HEK293T (cell line): ENCODE measurements at regions not wholly inside any gene's neighbourhood (a gene's known extent, or its start where the extent isn't known, plus 50 kb on each side); places are given as distances from the start of the nearest gene placed in this dataset.

Source experiments
- ARNT ChIP-seq: fragments of 450-650 bp; IDR thresholded peaks from 2 replicates; pipeline ENCODE4 v1.6.1; 2017; ENCODE audit warnings: mild to moderate bottlenecking
- BHLHE40 ChIP-seq: fragments of 450-650 bp; IDR thresholded peaks from 2 replicates; pipeline ENCODE4 v1.6.1; 2016; ENCODE audit warnings: mild to moderate bottlenecking, moderate library complexity, borderline replicate concordance
- ELF4 ChIP-seq: fragments of 450-650 bp; IDR thresholded peaks from 2 replicates; pipeline ENCODE4 v1.6.1; 2017; ENCODE audit warnings: antibody characterized with exemption
- FOXA1 ChIP-seq: fragments of 450-650 bp; IDR thresholded peaks from 2 replicates; pipeline ENCODE4 v1.6.1; 2016; ENCODE audit warnings: mild to moderate bottlenecking
- FOXM1 ChIP-seq: fragments of 450-650 bp; IDR thresholded peaks from 2 replicates; pipeline ENCODE4 v1.6.1; 2017; ENCODE audit warnings: mild to moderate bottlenecking, borderline replicate concordance
- LEF1 ChIP-seq: fragments of 450-650 bp; IDR thresholded peaks from 2 replicates; pipeline ENCODE4 v1.6.1; 2017; ENCODE audit warnings: mild to moderate bottlenecking, borderline replicate concordance
- NFRKB ChIP-seq: fragments of 450-650 bp; IDR thresholded peaks from 2 replicates; pipeline ENCODE4 v1.6.1; 2016; ENCODE audit warnings: mild to moderate bottlenecking, moderate library complexity
- SP1 ChIP-seq: fragments of 450-650 bp; IDR thresholded peaks from 2 replicates; pipeline ENCODE4 v1.6.1; 2017

DNA sequence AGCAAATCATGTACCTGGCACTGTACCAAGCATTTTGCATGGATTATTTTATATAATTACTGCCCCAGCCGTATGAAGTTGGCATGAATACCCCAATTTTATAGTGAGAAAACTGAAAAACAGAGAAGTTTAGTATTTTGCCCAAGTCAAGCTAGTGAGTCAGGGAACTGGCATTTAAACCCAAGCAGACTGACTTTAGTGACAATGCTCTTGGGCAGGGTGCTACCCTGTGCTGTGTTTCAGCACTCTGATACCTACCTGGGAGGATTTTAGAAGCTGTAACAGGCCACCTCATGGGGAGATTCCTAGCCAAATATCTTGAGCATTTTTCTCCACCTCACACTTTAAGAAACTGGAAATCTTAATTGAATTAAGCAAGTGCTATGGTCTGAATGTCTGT, 98.1 kb upstream of the MAX start:
- TF ChIP-seq SP1: no peak
- TF ChIP-seq FOXM1: no peak
- no peak for TF ChIP-seq ELF4
- TF ChIP-seq NFRKB: no peak
- no peak for TF ChIP-seq LEF1
- no peak for TF ChIP-seq BHLHE40
- TF ChIP-seq ARNT: no peak
- TF ChIP-seq FOXA1: no peak
